Panc1 (cell line): ENCODE measurements at regions not wholly inside any gene's neighbourhood (a gene's known extent, or its start where the extent isn't known, plus 50 kb on each side); places are given as distances from the start of the nearest gene placed in this dataset.

Source experiments
- CTCF ChIP-seq: fragments of 450-650 bp; IDR thresholded peaks from 2 replicates; pipeline ENCODE4 v1.5.1; 2017; ENCODE audit warnings: mild to moderate bottlenecking
- POLR2AphosphoS5 ChIP-seq: IDR thresholded peaks from 2 replicates; pipeline ENCODE4 v1.6.1; 2012; ENCODE audit warnings: mild to moderate bottlenecking, low read depth, low read length, moderate library complexity
- REST ChIP-seq, 2 experiments: IDR thresholded peaks; 2 replicates each; pipeline ENCODE4 v1.6.1; 2011 to 2012; ENCODE audit warnings: low read depth in 2 of 2, control low read depth in 1 of 2, low read length in 1 of 2, mild to moderate bottlenecking in 1 of 2, moderate library complexity in 1 of 2; ENCODE audit not compliant: insufficient read depth in 1 of 2
- SIN3A ChIP-seq: IDR thresholded peaks from 2 replicates; pipeline ENCODE4 v1.6.1; 2012; ENCODE audit warnings: low read depth, mild to moderate bottlenecking, low read length, moderate library complexity, borderline replicate concordance; ENCODE audit not compliant: insufficient read depth

- TF ChIP-seq POLR2AphosphoS5 (no peak), SIN3A (no peak), CTCF (no peak), REST (IDR thresholded peaks at IDR 0.05; ENCODE audit: insufficient read depth in 1 of 2, low read depth in 2 of 2, low read length in 1 of 2) (no peak)
Measured at GRCh38 chrX:40213092-40213491, 115.3 kb upstream of the BCOR start.
